Activated CD4-positive, alpha-beta T cell treated with anti-CD3 and anti-CD28 coated beads, Interleukin-2, amount 50 U/mL, for 24 hours (primary cell): ENCODE measurements at regions not wholly inside any gene's neighbourhood (a gene's known extent, or its start where the extent isn't known, plus 50 kb on each side); places are given as distances from the start of the nearest gene placed in this dataset.
"Not testable (repeated sequence)": the region's sequence is repeated elsewhere in the genome, so short reads cannot be mapped to it uniquely, and the experiment has no call there.

Experiments used
- DNase-seq, 2 donors: peaks; one replicate each; pipeline ENCODE4 v3.0.0-alpha.2; 2020; ENCODE audit warnings: low read depth in 1 of 2, low spot score in 1 of 2

GRCh38 chr20:4318891-4319290, 69.8 kb upstream of the ADRA1D start:
- DNase-seq, result no peak

DNA sequence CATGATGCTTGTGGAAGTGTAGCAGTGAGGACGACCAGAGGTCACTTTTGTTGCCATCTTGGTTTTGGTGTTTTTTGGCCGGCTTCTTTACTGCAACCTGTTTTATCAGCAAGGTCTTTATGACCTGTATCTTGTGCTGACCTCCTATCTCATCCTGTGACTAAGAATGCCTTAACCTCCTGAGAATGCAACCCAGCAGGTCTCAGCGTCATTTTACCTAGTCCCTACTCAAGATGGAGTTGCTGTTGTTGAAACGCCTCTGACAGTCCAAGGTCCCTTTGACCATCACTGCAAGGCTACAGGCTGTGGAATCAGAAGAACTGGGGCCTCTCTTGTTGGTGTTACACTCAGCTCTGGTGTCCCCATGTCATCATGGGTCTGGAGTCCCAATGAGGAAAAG, 61.5 kb upstream of the ADRA1D start:
- DNase-seq, result not testable (repeated sequence)

GRCh38 chr20:4306206-4306605, 57.1 kb upstream of the ADRA1D start:
- DNase-seq, result no peak

DNA sequence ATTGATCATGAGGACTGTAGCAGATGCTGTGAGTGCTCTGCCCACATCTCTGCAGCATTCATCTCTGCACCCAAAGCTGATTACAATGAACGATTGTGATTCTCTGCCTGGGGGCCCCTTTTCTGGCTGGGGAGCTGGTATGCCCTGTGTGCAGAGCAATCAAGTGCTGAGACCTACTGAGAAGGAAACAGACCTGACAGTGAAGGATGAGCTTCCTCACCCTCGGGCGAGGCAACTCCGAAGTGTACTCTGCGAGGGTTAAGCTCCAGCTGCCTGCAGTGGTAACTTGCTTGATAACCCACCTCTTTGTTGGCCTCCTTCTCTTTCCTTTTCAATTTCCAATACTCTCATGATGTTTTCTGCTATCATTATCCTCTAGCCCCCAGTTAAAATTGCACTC, 56.0 kb upstream of the ADRA1D start:
- no peak for DNase-seq

DNA sequence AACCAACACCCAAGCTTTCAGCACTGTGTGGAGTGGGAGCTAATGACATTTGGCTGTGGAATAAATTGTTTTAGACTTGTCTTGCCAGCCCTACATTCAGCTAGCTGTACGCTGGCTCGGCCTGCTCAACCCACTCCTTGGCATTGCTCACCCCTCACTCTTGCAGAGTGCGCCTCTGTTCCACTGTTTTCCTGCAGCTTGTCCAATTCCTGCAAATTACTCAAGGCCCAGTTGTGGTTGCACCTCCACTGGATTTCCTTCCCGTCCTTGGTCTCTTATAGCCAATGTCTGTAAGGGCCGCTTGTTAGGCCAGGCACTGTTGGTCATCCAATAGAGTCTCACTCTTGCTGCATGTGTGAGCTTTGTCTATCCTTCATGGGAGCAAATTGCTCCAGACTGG, 55.5 kb upstream of the ADRA1D start:
- DNase-seq, result no peak

DNA sequence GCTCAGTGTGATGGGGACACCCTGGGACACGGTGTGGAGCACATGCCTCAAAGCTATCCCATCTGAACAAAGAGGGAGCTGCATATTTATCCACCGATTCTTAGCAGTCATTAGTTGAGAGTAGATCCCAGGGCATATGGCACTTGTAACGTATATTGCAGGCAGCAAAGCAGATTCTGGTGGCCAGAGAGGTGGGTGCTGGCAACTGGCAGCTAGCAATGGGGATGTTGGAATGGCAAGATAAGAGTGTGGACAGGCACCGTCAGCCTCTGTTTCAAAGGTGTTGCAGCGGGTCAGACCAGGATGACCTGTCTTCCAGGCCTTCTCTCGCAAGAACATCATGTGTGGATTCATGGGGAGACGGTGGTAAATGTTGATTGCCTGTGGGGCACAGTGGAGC, 54.0 kb upstream of the ADRA1D start:
- DNase-seq, result no peak

- no peak for DNase-seq
Measured at GRCh38 chr20:4300921-4301320, 51.8 kb upstream of the ADRA1D start.

- no peak for DNase-seq
Measured at GRCh38 chr20:4300401-4300800, 51.3 kb upstream of the ADRA1D start.

GRCh38 chr20:4299773-4300172, 50.7 kb upstream of the ADRA1D start:
- DNase-seq, result no peak

DNA sequence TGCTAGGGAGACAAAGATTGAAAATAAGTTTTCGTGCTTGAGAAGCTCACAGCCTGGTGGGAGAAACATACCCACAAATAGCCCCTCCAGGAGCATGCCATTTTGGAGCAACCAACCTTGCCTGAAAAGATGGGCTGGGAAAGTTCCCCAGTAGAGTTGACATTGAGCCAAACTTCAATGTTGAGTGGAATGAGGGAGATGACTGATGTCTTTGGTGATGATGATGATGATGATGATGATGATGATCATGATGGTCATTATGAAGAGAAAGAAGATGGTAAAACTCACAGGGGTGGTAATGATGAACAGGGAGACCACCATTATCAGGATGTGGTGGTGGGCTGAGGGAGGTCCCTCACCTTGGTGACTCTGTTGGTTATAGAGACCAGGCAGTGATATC, 50.1 kb upstream of the ADRA1D start:
- no peak for DNase-seq
